Left forelimb (tissue), 1 donor: ENCODE measurements at regions not wholly inside any gene's neighbourhood (a gene's known extent, or its start where the extent isn't known, plus 50 kb on each side); places are given as distances from the start of the nearest gene placed in this dataset.
"Not testable (repeated sequence)": the region's sequence is repeated elsewhere in the genome, so short reads cannot be mapped to it uniquely, and the experiment has no call there.

Experiments used
- DNase-seq: peaks from one replicate; pipeline ENCODE4 v3.0.0-alpha.2; 2018; ENCODE audit warnings: low spot score

DNA sequence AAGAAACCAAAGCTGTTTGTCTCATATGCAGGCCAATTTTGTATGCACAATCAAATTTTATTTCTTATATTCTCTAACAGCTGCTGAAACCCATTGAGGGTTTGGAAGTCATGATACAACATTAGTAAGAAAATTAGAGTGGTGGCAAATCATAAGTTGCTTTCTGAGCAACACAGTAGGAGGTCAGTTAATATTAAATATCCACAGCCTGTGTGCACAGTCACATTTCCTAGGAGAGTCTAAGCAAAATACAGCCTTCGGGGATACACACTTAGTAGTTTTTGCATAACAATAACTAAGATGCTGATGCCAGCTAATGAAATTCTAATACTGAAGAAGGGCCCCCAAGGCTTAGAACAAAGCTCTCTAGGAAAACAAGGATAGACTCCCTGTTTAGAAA lies 209.6 kb upstream of the E2F7 start:
- no peak for DNase-seq

GRCh38 chr12:77273898-77274297 lies 208.5 kb upstream of the E2F7 start:
- no peak for DNase-seq

GRCh38 chr12:77256956-77257355 lies 191.6 kb upstream of the E2F7 start:
- no peak for DNase-seq

- DNase-seq = no peak
These were observed 188.0 kb upstream of the E2F7 start for GRCh38 chr12:77253321-77253720.

GRCh38 chr12:77251799-77252198 lies 186.4 kb upstream of the E2F7 start:
- no peak for DNase-seq

DNA sequence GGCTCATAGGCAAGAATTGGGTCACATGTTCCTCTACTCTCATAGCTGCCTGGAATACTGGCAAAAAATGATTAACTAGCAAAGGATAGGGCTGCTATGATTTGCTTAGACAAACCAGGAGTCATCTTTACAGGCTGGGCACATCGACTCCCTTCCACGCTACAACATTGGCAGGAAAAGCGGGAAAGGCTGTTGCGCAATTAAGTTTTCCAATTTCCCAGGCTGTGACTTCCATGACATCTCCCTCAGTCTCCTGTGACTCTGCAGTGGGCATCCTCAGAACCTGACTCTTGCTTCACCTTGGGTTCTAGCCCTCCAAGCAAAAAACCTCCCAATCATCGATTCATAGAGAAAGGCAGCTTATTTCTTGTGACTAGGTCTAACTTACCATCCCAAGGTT lies 184.5 kb upstream of the E2F7 start:
- DNase-seq = no peak

- no peak for DNase-seq
These were observed 182.7 kb upstream of the E2F7 start for GRCh38 chr12:77248036-77248435.

- DNase-seq = no peak
These were observed 182.2 kb upstream of the E2F7 start for GRCh38 chr12:77247542-77247941.

DNA sequence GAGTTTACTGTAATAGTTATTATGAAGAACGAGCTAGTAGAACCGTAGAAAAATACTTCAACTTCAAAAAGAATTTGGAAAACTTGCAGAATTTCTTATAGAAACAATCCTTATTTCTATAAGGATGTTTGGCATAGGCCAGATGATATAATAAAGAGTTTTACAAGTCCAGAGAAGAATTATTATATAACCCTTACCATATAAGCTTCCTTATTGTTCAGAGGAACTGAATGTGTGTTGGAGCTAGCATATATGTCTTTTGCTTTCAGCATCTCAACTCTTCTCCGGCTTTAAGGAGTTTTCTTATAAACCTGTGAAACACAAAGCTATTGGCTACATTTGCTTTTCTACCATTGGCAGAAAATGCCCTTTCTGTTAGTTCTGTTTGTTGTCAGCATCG lies 178.0 kb upstream of the E2F7 start:
- DNase-seq = no peak

- no peak for DNase-seq
These were observed 174.2 kb upstream of the E2F7 start for GRCh38 chr12:77239617-77240016.

GRCh38 chr12:77238335-77238734 lies 173.0 kb upstream of the E2F7 start:
- DNase-seq = no peak

- no peak for DNase-seq
These were observed 172.5 kb upstream of the E2F7 start for GRCh38 chr12:77237896-77238295.

DNA sequence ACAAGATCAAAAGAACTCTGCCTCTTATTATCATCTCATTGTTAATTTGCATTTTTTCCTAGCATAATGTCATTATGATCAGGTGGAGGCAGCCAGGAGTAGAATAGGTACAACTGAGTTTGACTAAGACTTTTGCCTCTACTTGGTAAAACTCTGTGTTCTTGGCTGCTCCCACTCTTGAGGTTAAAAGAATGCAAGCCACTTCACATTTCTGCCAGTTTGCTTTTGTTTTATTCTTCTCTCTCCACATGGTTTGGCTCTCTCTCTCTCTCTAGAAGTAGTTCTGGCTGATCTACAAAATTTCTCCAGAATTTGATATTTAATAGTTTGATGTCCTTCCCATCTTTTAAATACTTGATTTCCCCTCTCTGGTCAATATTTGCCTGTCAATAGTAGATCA lies 170.7 kb upstream of the E2F7 start:
- no peak for DNase-seq

DNA sequence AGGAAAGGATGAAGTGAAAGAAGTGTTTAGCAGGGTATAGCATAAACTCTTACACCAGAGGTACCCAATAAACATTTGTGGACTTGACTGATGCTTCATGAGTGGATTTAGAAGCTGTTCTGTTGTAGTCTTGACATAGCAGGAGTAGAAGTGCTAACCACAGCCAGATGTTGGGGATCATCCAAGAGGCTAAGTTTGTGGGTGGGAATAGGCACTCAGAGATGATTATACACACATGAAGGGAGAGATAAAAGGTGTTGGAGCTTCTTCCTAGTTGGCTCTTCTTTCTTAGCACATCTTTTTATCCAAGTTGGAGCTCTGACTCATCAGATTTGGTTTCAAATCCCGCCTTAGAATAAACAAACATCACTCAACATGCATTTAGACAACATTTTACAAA lies 166.7 kb upstream of the E2F7 start:
- DNase-seq = no peak

- no peak for DNase-seq
These were observed 166.1 kb upstream of the E2F7 start for GRCh38 chr12:77231501-77231918.

- no peak for DNase-seq
These were observed 164.5 kb upstream of the E2F7 start for GRCh38 chr12:77229640-77230442.

- no peak for DNase-seq
These were observed 163.0 kb upstream of the E2F7 start for GRCh38 chr12:77228376-77228775.

DNA sequence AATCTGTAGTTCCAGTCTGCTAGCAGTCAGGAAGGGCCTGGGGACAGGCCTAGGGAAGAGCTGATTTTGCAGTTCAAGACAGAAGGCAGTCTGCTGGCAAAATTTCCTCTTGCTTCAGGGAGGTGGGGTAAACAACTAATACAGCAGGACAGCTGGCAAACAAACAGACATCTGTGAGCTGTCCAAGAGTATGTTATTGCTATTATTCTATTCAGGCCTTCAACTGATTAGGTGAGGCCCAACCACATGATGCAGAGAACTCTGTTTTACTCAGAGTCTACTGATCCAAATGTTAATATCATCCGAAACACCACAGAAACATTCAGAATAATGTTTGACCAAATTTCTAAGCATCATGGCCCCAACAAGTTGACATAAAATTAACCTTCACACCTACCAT lies 161.0 kb upstream of the E2F7 start:
- DNase-seq = no peak

- no peak for DNase-seq
These were observed 160.0 kb upstream of the E2F7 start for GRCh38 chr12:77225373-77225772.

DNA sequence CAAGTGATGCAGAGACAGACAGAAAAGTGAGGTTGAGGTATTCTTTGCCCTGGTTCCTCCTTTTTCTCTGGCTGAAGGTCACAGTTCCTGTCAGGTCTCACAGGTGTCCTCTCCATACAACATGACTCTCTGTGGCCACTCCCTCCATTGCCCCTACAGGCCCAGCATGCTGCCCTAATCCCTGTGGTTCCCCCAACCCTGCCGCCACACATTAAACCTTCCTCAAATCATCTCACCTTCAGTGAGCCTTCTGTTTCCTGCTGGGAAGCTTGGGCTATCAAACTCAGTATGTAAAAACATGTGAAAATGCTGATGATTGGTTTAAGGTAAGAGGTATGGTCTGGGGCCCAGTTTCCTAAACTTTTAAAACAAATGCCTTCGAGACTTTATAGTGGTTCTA lies 159.0 kb upstream of the E2F7 start:
- DNase-seq = no peak

DNA sequence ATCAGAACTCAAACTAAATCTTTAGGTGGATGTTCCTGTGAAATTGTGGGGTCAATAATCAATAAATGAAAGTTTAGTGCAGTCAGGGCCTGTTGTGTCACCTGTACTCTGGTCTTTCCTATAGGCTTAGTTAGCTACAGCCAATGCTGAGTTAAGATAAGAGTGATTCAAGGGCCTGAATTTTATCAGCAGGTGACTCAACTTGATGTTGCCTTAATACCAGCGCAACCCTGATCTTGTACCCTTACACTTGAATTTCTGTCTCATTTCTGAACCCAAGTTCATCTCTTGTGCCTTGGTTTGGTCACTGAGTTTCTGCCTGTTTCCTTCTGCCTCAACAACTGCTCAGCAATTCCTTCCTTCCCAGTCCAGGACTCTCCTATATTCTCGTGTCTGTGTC lies 157.0 kb upstream of the E2F7 start:
- DNase-seq = no peak

DNA sequence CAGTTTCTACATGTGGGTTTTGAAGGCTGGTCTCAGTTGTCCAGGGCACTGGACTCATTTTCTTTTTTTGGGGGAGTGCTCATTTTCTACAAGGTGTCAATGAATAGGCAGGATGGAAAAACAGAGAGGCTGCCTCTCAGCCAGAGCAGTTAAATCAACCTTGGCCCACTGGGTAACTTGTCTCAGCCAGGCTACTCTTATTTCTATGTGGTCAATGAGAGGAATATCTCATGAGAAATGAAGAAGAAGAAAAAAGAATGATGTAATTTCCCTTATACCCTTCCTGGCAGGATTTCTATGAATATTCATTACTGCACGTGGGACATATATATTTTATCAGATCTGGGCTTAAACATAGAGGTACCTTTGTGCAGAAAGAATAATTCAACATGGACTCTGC lies 155.2 kb upstream of the E2F7 start:
- no peak for DNase-seq

- DNase-seq = no peak
These were observed 152.9 kb upstream of the E2F7 start for GRCh38 chr12:77218278-77218677.

DNA sequence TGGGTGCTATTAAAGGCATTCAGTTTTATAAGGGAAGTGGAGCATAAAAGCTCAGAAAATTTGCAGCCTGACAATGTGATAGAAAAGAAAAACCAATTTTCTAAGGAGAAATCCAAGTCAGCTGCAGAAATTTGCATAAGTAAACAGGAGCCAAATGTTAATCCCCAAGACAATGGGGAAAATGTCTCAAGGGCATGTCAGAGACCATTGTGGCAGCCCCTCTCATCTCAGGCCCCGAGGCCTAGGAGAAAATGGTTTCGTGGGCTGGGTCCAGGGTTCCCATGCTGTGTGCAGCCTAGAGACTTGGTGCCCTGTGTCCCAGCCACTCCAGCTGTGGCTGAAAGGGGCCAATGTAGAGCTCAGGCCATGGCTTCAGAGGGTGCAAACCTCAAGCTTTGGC lies 150.8 kb upstream of the E2F7 start:
- not testable (repeated sequence) for DNase-seq
